HG03159 (cell line): ENCODE measurements at regions not wholly inside any gene's neighbourhood (a gene's known extent, or its start where the extent isn't known, plus 50 kb on each side); places are given as distances from the start of the nearest gene placed in this dataset.
"Not testable (repeated sequence)": the region's sequence is repeated elsewhere in the genome, so short reads cannot be mapped to it uniquely, and the experiment has no call there.

Source experiments
- ATAC-seq: cut with Tn5 transposase; IDR thresholded peaks from one replicate; pipeline ENCODE4 v1.9.1; 2021; ENCODE audit warnings: mild to moderate bottlenecking, moderate library complexity; ENCODE audit not compliant: unreplicated experiment

DNA sequence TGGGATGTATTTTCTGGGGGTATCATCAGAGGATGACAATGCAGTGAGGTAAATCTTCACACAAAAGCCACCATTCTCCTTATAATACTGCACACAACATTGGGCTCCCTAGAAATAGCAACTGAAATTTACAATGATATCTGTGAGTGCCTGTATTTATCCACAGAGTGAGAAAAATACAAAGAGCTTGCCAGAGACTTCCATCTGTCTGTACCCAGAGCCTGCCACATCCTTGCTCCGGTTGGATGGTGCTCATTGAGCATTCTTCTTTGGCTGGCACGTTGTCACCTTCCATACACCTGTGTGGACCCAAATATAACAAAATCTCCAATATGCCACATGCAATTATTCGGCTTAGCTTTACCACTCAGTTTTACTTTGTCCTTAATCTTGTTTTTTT lies 189.5 kb upstream of the UFM1 start:
- no peak for ATAC-seq

DNA sequence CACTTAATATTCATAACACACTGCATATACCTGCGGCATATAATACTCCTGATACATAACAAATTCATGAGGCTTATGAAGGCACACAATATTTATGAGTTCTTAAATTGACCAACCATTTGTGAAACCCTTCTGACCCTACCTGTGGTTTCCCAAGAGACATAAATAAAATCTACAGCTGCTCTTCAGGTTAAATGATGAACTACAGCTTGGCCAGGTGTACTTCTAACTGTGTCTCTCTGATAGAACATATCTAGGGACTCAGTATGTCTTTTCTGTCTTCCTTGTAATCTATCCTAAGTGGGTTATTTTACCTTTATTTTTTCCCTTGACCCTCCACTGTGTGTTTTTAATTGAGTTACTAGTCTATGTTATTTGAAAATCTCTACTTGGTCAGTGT lies 189.9 kb upstream of the UFM1 start:
- no peak for ATAC-seq

DNA sequence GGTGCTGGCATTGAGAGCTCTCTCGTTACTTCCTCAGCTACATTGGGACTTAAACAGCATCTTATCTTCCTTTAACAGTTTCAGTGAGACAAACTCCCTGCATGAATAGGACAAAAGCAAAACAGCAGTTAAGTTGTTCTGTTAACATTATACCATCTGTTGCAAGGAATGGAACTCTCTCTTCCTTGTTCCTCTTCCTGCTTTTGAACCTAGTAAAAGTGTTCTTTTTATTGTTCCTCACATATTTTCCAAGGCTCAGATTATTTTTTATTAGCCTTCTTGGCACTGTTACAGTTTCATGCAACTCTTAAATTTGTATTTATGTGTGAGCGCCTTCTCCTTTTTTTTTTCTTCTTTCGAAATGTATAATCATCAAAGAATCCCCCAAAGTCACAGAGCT lies 202.6 kb upstream of the UFM1 start:
- no peak for ATAC-seq

DNA sequence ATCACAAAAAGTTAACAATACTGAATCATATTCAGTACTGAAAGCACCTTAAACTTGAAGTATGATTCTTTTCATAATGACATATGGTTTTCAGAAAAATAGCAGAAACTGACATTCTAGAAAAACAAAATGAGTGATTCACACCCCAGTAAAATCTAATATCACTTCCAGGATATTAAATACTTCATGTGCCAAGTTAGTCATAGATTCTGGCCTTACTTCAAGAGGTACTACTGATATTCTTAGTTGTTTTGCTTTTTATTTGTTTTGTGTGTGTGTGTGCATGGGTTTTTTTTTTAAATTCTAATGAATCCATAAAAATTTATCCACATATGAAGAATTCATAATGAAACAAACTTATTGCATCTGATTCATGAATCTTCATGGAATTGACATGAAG lies 207.9 kb upstream of the UFM1 start:
- no peak for ATAC-seq

DNA sequence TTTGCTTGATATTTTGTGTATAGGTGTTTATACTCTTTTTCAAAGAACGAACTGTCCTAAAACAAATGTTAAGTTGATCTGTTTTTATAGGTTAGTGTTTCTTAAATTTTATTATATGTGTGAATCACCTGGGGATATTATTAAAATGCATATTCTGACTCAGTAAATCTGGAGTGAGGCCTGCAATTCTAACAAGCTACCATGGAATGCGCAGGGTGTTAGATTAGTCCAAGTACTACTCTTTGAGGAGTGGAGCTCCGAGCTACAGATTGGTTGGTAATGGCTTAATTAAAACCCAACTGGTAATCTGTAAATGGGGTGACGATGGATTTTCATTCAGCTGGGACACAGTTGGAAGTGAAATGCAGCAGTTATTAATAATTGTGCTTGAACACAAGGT lies 214.1 kb upstream of the UFM1 start:
- no peak for ATAC-seq

DNA sequence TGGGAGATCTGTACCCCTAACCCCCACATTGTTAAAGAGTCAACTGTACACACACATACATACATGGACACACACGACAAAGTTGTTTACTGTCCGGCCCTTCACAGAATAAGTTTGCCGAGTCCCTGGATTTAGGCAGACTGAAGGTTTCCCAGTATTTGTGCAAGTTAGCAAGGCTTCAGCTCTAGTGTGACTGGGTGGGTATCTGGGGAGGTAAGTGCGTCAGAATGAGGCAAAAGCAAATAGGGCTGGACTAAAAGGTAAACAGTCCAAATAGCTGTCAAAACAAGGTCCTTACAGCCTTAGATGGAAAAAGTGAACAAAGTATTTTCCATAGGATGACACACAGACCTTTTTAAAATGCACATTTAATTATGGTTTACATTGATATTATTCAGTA lies 228.4 kb upstream of the UFM1 start:
- ATAC-seq, result no peak

DNA sequence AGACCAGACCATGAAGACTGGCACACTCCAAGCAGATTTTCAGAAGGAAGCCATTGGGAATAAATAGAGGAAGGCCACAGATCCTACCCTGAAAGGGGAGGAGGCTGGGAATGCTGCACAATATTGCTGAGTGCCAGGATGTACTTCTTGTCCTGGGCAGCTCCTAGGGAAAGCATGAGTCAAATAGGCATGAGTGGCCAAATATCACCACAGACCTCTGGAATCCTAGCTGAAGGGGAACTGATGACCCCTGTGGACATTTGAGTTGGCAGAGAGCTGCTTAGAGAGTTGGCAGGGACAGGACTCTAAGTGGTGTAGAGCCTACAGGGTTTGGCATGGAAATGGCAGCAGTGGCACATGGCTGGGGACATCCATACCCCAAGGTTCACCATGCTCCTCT lies 234.3 kb upstream of the TRPC4 start:
- ATAC-seq, result no peak

DNA sequence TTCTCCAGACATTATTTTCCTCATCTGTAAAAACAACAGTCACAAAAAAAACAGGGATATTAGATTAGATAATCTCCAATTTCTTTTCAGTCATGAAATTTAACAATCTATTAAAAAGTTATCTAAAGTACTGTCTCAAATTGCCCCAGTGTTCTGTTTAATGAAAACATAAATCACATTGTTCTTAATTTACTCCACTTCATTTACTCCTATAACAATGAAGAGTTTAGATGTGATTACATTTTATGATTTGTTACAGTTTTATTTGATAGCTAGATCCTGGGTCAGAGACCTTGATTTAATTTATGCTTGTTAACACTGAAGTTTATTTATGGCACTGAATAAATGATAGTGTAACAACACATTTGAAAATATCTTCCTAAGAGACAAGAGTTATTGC lies 230.2 kb upstream of the TRPC4 start:
- no peak for ATAC-seq

DNA sequence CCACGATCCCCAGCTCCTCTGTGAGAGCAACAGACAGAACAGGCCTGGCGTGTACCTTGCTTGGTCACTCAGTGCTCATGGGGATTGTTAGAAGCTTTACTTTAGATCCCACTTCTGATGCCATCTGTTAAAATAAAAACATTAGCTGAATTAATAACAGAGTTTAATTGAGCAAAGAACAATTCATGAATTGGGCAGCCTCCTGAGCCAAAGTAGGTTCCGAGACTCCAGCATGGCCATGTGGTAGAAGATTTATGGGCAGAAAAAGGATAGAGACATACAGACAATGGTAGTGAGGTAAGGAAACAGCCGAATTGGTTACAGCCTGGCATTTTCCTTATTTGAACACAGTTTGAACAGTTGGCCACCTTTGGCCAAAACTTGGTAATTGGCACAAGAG lies 223.9 kb upstream of the TRPC4 start:
- no peak for ATAC-seq

DNA sequence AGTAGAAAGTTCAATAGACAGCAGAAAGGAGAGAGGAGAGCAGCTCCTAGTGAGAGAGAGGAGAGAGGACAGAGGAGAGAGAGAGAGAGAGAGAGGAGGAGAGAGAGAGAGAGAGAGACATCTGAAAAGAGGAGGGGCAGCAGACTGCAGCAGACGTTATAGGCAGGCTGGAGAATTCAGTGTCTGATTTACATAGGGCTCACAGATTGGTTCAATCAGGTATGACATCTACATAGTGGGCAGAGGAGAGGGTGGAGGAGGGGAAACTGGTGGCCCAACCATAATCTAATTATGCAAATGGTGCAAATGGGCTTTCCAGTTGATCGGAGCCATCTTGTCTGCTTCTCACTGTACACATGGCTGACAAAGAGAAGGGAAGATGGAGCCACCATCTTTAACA lies 221.3 kb upstream of the TRPC4 start:
- no peak for ATAC-seq

DNA sequence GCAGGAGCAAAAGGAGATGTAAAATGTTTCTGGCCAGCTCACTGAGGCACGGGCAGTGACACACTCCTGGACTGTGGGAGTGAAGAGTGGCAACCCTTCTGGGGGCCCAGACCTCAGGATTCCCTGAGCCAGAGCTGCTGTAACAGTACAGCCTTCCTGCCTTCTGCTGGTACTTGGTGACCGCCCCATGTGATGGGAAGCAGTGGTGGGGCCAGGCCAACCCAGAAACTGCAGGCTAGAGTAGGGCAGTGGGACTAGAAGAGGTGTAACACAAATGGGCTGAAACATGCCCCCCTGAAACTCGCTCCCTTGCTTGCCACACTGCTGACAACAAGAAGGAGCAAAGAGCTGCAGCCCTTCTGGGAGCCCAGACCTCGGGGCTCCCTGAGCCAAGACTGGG lies 217.1 kb upstream of the TRPC4 start:
- no peak for ATAC-seq

DNA sequence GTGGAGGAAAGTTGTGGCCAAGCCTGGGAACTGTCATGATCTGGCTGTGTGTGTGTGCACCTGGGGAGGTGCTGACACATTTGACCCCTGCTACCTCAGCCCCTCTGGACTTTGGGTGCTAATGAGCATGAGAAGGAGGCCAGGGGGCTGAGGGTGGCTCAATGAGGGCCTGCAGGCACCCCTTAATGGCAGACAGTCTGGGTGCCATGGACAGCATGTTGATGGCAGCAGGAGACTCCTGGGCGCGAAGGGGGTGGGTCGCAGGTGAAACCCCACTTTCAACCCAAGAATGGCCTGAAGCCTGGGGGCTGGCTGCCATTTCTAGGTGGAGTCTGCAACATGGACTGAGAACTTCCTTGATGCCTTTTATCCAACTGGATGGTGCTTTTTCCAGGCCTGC lies 216.4 kb upstream of the TRPC4 start:
- ATAC-seq, result no peak

DNA sequence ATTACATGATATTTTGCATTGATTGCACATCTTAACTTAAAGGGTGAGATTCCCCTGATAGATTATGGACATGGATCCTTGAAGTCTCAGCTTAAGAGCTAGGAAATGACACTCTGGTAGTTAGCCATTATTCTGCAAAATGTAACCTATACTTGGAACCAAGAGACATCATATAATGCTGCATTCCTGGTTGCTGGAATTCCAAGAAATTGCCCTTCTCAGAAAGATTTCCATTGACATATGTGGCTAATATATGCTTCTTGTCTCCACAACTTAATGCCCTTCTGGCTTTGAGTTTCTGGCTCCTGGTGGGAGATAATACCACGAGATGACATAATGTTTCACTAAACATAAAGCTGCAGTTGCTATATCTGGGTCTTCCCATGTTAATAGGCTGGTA lies 204.4 kb upstream of the TRPC4 start:
- no peak for ATAC-seq

DNA sequence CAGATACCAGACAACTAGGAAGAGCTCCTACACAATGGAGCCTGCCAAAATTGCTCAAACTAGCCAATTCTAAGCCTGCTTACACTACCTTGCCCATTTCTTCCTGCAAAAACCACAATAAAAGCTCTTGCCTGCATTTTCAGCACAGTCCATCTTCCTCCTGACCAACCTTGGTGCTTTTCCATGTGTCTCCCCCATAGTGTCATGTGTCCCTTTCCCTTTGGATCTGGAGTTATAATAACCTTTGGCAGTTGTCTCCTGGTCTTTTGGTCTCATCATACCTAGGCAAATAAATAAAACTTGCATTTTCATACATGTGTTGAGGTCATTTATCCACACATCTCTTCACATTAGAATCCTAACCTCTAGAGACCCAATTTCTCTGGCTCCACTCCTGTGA lies 203.1 kb upstream of the TRPC4 start:
- no peak for ATAC-seq

DNA sequence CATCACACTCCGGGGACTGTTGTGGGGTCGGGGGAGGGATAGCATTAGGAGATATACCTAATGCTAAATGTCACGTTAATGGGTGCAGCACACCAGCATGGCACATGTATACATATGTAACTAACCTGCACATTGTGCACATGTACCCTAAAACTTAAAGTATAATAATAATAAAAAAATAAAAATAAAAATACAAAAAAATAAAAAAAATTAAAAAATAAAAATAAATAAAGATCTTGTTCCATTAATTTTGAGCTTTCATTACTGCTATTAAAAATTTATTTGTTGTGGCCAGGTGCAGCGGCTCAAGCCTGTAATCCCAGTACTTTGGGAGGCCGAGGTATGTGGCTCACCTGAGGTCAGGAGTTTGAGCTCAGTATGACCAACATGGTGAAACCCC lies 201.8 kb upstream of the TRPC4 start:
- not testable (repeated sequence) for ATAC-seq

DNA sequence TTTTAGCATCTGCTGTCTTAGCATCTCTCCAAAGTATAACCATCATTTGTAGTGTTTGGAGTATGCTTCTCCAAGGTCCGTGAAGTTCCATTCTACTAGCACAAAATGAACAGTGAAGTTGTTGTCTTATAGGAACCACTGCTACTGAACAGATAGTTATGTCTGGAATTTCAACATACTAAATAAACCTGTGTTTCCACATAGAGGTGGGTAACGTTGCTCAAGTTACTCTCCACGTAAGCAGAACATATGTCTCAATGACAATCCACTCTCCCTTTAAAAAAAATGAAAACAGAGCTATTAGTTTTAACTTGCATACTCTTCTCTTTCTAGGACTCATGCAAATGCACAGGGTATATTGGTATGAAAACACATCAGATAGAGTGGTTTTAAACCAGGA lies 184.3 kb upstream of the TRPC4 start:
- ATAC-seq, result no peak

DNA sequence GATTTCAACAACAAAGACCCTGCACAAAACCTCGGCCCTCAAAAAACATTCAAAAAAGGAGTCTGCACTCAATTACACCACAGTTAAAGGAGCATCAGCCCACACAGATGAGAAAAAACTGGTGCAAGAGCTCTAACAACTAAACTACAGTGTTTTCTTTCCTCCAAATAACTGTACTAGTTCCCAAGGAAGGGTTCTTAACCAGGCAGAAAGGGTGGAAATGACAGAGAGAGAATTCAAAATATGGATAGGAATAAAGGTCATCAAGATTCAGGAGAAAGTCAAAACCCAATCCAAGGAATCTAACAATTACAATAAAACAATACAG lies 176.4 kb upstream of the TRPC4 start:
- ATAC-seq, result peak; percentile 10

DNA sequence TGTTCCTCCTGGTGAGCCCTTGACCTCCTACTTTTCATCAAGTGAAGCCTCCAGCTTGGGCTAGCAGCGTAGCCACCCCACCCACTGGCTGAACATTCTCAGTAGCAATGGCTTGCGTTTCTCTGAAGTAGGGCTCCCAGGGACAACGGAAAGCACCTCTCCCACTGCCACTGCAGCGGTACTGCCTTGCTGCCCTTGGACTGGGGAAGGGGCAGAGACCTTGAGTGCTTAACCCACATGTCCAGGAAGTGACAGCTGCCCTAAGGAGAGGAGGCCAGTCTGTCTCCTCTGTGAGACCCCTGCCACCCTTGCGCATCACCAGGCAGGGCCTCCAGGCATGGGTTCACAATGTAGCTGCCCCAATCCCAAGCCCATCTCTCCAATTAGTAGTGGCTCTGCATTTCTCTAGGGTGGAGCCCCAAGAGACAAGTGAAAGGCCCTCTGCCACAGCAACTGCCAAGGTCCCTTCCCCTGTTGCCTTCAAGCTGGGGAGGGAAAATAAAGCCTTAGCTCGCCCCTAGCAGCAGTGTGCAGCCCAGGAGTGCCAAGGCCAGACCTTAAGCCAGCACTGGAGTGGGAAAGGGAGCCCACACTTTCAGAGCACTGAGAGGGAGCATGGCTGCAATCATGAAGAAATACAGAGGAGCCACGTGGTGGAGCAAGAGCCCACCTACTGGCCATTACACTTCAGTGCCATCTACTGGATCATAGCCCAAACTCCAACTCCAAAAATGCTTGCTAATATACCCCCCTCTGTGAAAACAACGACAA lies 175.9 kb upstream of the TRPC4 start:
- ATAC-seq, result peak; percentile 89

DNA sequence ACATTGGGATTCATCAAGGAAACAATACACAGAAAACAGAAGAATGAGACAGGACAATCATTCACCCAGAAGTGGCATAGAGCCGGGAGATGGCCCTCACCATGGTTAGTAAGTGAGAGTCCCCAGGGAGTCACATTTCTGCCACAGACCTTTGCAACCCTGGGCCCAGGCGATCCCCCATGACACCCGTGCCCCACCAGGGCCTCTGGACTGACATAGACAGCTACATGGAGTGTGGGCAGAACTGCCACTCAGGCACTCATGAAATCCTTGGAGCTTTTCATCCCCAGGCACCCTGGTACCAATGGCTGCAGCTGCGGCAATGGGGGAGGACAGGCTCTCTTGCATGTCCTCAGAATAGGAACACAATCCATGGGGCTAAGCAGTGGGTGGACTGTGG lies 174.5 kb upstream of the TRPC4 start:
- no peak for ATAC-seq

DNA sequence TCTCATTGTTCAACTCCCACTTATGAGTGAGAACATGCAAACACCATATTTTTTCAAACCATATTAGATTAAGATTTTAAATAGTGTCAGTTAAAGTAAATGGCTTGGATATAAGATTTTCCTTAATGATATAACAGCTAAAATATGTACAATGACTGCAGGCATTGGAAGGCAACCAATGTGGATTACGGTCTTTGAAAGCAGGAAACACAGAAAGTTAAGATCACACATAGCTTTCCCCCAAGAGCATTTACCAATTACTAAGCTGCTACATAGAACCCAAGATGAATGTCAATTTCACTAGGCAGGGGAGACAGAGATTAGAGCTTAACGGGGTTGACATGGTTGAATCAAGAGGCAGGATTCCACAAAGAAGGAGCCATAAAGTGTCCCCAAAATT lies 173.2 kb upstream of the TRPC4 start:
- no peak for ATAC-seq

DNA sequence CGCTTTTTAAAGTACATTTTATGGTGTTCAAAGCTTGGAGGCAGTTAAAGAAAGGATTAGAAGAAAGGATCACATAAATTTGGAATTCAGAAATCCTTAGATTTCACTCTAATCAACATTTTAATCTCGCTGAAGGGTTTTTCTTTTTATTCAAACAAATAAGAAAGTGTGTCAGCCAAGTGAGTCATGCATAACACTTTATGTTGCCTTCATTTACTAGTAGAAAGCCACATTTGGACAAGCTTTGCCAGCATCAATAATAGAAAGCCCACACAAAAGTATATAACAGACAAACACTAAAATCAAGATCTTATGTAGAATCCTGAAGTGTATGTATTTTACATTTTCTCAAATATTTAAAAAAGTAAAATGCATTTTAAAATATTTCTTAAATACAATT lies 154.9 kb upstream of the TRPC4 start:
- no peak for ATAC-seq

DNA sequence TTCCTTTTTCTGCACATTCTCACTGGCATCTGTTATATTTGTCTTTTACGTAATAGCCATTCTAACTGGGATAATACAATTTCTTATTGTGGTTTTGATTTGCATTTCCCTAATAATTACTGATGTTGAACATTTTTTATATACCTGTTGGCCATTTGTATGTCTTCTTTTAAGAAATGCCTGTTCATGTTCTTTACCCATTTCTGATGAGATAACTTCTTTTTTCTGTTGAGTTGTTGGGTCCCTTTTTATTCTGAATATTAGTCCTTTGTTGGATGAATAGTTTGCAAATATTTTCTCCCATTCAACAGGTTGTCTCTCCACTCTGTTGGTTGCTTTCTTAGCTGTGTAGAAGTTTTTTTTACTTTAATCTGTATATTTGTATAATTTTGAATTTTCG lies 147.7 kb upstream of the TRPC4 start:
- ATAC-seq, result no peak

DNA sequence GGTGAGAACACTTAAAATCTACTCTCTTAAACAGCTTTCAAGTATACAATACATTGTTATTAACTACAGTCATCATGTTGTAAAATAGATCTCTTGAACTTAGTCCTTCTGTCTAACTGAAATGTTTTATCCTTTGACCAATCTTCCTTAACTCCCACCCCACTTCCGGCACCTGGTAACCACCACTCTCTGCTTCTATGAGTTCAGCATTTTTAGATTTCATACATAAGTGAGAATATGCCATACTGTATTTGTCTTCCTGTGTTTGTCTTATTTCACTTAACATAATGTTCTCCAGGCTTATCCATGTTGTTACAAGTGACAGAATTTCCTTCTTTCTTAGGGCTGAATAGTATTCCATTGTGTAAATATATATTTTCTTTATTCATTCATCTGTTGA lies 144.1 kb upstream of the TRPC4 start:
- no peak for ATAC-seq

DNA sequence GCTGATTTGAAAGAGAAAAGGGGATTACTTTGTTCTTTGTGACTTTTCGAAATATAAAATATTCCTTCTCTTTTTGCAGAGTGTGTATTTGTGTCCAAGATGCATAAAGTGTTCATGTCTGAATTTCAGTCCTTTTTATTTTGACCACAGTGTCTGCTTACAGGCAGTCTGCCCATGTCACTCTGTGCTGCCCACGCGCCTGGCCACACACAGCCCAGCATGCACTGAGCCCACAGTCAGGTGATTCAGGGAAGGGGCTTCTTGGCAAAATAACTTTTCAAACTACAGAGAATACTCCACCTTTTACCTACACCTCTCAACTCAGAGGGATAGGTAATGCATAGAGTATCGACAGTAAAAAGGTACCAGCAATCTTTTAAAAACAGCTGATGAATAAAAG lies 142.5 kb upstream of the TRPC4 start:
- ATAC-seq, result no peak
